GM06990 (cell line): ENCODE measurements at regions not wholly inside any gene's neighbourhood (a gene's known extent, or its start where the extent isn't known, plus 50 kb on each side); places are given as distances from the start of the nearest gene placed in this dataset.

Experiments used
- DNase-seq: peaks from one replicate; pipeline ENCODE4 v3.0.0-alpha.2; 2011; ENCODE audit not compliant: insufficient read length; ENCODE audit errors: extremely low read depth
- H3K27me3 ChIP-seq: replicated peaks from 2 replicates; pipeline ENCODE4 v1.6.0; 2011; ENCODE audit warnings: low read length; ENCODE audit not compliant: control insufficient read depth, insufficient read depth
- H3K36me3 ChIP-seq: 2 replicates; pipeline ENCODE4 v1.5.1; 2011; ENCODE audit warnings: low read length; ENCODE audit not compliant: control insufficient read depth, insufficient read depth
- H3K4me3 ChIP-seq: replicated peaks from 2 replicates; pipeline ENCODE4 v1.5.1; 2011; ENCODE audit warnings: low read depth, mild to moderate bottlenecking, control low read depth, low read length
- TF ChIP-seq, protein P1 (sequence below): IDR thresholded peaks from 2 replicates; pipeline ENCODE4 v1.5.1; 2011; ENCODE audit warnings: low read length, control low read depth, mild to moderate bottlenecking, inconsistent platforms; ENCODE audit not compliant: insufficient read depth, poor library complexity, severe bottlenecking

DNA sequence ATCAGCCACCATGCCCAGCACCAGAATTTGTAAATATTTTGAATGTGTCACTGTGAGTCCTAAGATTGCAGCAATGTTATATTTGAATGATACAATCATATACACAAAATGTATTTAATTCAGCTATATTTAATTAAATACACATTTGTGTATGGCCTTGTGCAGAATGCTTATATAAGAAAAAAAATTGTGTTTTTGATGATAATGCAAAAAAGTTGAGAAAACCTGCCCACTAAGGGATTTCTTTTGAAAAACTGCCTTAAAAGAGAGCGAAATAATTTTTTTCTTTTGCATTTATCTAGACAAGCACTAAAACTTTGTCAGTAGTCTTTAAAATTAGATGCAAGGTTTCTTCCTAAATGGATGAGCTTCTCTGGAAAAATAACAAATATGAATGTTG lies 68.1 kb upstream of the OTUD4 start:
- Histone ChIP-seq H3K36me3 (no peaks in the 10 kb centered on the region), H3K27me3 (no peaks in the 10 kb centered on the region; the same call in 1 of the 2 replicates), H3K4me3 (no peak overlapping the region)
- no peak for DNase-seq
- TF ChIP-seq, protein P1, sequence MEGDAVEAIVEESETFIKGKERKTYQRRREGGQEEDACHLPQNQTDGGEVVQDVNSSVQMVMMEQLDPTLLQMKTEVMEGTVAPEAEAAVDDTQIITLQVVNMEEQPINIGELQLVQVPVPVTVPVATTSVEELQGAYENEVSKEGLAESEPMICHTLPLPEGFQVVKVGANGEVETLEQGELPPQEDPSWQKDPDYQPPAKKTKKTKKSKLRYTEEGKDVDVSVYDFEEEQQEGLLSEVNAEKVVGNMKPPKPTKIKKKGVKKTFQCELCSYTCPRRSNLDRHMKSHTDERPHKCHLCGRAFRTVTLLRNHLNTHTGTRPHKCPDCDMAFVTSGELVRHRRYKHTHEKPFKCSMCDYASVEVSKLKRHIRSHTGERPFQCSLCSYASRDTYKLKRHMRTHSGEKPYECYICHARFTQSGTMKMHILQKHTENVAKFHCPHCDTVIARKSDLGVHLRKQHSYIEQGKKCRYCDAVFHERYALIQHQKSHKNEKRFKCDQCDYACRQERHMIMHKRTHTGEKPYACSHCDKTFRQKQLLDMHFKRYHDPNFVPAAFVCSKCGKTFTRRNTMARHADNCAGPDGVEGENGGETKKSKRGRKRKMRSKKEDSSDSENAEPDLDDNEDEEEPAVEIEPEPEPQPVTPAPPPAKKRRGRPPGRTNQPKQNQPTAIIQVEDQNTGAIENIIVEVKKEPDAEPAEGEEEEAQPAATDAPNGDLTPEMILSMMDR: no peak

DNA sequence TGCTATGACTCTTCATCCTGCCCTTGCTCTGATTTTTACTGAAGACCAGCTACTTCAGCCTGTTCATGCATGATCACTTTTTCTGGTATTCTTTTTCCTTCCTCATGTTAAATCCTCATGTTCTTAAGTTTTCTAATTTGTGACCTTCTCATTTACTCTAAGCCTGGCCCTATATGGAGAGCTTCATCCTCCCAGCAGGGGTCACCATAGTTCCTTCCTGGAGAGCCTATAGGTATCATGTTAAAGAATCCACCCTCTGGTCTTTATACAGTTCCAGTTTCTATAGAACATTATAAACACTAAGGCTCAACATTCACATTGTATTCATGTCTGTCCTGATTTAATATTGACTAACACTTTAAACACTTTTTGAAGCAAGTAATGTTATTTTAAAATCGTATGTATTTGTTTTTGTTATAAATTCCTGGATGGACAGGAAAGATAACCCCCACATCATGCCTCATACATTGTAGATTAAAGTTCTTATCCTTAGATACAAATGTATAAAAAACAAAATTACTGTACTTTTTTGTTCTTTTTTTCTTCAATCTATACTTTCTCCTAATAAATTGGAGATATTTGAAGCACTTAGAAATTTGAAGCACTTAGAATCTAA lies 53.8 kb upstream of the OTUD4 start:
- DNase-seq: peak; percentile 36
- H3K36me3 ChIP-seq: no peaks in the 10 kb centered on the region
- no peaks in the 10 kb centered on the region for H3K27me3 ChIP-seq
- TF ChIP-seq, protein P1: peak; percentile 83
- H3K4me3 ChIP-seq: no peak overlapping the region

DNA sequence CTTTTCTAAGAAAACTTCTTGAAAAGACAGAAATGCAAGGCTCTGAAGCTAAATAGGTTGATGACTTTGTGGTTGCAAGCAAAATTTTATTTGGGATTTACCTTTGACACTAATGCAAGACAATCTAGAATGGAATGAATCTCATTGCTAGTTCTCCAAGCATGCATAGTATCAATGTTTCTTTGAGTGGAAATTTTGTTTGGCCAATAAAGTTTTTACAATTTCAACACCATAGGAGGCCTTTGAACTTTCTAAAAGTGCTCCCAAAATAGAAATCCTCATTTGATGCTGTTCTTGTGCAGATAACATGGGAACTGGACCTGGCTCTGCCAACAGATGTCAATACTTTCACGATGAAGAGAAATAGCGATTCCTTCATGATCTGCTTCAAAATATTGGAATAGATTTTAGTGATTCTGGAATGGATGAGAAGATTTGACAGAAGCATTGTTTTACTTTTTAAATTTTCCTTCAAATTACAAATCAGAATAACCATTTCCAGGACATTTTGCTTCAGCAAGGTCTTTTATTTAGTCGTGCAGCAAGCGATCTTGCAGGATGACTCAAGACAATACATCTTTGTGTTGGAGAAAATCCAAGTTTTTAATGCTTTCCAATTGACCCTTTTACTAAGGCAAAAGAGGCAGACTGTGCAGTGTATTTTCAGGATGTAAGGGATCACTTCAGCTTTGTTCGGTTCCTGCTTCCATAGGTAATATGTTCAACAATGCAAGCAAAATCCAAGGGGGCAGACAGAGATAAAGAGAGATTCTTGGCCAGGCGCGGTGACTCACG lies 51.7 kb upstream of the OTUD4 start:
- no peaks in the 10 kb centered on the region for H3K36me3 ChIP-seq
- TF ChIP-seq, protein P1: no peak
- DNase-seq: no peak
- no peak overlapping the region for H3K4me3 ChIP-seq
- H3K27me3 ChIP-seq: no peaks in the 10 kb centered on the region

DNA sequence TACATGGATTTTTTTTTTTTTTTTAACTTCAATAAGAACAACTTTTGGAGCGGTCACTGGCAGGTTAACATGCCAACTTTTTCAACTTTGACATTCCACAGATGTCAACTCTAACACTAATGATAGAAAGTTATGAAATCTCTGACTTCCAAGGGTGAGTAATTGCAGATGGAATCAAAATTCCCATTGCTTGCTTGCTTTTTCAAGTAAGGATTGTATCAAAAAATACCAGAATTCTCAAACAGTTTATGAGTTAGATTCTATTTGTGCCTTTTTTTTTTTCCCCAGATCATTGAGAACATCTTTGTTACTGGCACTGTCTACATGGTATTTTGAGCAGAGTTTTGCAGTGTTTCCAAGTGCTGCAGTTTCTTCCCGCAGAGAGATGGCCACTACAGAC lies 50.3 kb upstream of the OTUD4 start:
- Histone ChIP-seq H3K36me3 (no peaks in the 10 kb centered on the region), H3K4me3 (no peak overlapping the region), H3K27me3 (no peaks in the 10 kb centered on the region)
- no peak for DNase-seq
- TF ChIP-seq, protein P1: no peak
